ENCODE measurements at regions not wholly inside any gene's neighbourhood (a gene's known extent, or its start where the extent isn't known, plus 50 kb on each side); places are given as distances from the start of the nearest gene placed in this dataset.

GRCh38 chr1:29488086-29488793 lies 251.9 kb downstream of the PTPRU start:
- WGBS, 5 donors: 84 to 91% (median 89%) methylated on average over 19 to 22 of the region's 22 CpGs
- intact Hi-C loops (cut with DNase I; ENCODE audit: low total_unique reads): no loop called here

DNA sequence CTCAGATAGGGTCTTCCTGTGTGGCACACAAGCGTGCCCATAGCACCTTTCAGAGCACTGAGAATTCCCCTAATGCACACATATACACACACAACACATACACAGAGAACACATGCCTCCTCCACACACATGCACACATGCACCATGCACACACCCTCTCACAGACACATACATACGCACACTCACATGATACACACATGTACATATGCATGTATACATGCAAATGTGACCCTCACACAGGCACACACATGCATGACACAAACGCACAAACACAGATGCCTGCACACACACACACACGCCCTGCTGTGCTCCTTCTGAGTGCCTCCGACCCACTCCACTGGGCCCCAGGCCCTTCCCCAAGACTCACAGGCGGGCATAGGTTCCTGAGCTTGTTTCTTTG lies 251.0 kb downstream of the PTPRU start:
- Histone ChIP-seq H3K9me3 (no peaks in the 10 kb centered on the region), H3K27ac (no peak overlapping the region), H3K4me3 (no peak overlapping the region), H3K27me3 (replicated peaks in 1 of 7) (peaks cover 0 to 33% (median 0%) of the 10 kb centered on the region in 7 donors), H3K4me1 (peaks cover 0 to 6% (median 0%) of the 10 kb centered on the region in 6 donors), H3K36me3 (no peaks in the 10 kb centered on the region)
- intact Hi-C loops (cut with DNase I; ENCODE audit: low total_unique reads): no loop called here
- DNase-seq: no peak
- no peak for TF ChIP-seq CTCF (IDR thresholded peaks at IDR 0.05 in 8 of 11, conservative IDR thresholded peaks at IDR 0.05 in 3 of 11)
- TF ChIP-seq POLR2A (IDR thresholded peaks at IDR 0.05): no peak
- no peak for TF ChIP-seq POLR2AphosphoS5 (IDR thresholded peaks at IDR 0.05)
- WGBS, 5 donors: 84 to 94% (median 86%) methylated on average over 6 of the region's 6 CpGs

More at GRCh38 chr1:29488086-29488793, 251.9 kb downstream of the PTPRU start:
- H3K4me3 ChIP-seq: no peak overlapping the region
- H3K27me3 ChIP-seq (replicated peaks in 1 of 7): peaks cover 0 to 33% (median 0%) of the 10 kb centered on the region in 7 donors
- no peak overlapping the region for H3K27ac ChIP-seq
- H3K36me3 ChIP-seq: no peaks in the 10 kb centered on the region
- no peak for TF ChIP-seq POLR2AphosphoS5 (IDR thresholded peaks at IDR 0.05)
- no peak for TF ChIP-seq CTCF (IDR thresholded peaks at IDR 0.05 in 8 of 11, conservative IDR thresholded peaks at IDR 0.05 in 3 of 11)
- no peak for TF ChIP-seq POLR2A (IDR thresholded peaks at IDR 0.05)
- H3K9me3 ChIP-seq: no peaks in the 10 kb centered on the region
- no peak for DNase-seq
- peaks cover 0 to 6% (median 0%) of the 10 kb centered on the region in 6 donors for H3K4me1 ChIP-seq

DNA sequence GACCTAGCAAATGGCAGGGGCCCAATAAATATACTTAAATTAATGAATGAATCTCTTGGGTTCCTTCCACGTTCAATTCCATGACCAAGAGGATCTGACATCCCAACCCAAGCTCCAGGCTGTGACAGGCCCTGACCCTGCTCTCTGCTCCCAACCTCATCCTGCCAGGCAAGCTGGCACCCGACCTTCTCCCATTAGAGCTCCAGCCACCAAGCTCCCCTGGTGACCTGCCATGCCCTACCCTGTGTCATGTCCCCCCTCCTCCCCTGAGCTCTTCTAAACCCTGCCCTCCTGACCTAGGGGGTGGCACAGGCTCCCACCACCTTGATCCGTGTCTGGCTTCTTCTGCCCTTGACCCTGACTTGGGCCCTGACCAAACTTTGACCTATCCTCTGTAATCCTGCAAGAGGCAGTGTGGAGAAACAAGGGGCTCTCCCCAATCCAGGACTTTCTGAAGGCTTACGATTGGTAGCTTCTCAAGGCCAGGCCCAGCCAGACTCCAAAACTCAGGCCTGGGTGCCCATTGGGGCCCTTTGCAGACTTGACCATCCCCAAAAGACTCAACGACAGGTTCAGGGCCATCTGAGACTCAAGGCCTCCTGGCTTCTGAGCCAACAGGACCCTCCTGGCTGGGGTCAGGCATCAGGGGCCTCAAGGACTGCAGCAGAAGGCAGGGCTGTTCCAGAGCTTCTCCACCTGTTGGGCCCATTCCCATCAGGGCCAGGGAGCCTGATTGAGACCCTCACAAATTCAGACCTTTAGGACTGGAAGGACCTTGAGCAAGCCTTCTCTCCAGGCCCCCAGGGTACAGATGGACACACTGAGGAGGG lies 249.0 kb downstream of the PTPRU start:
- TF ChIP-seq POLR2A (IDR thresholded peaks at IDR 0.05) (no peak), CTCF (IDR thresholded peaks at IDR 0.05 in 8 of 11, conservative IDR thresholded peaks at IDR 0.05 in 3 of 11) (no peak), POLR2AphosphoS5 (IDR thresholded peaks at IDR 0.05) (no peak)

DNA sequence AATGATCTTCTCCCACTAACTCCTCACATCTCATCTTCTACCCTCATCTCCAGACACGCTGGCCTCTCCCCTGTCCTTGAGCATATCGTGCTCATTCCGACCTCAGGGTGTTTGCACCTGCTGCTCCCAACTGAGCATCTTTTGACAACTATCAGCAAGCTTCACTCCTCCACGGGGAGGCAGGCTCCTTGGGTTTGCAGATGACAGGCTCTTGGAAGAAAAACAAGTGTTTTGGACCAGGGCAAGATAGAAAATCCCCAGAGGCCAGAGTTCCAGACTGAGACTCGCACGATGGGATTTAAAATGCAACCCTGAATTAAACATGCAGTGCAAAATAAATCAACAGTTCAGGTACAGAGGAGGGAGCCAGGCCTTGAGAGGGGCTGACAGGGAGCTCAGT lies 246.7 kb downstream of the PTPRU start:
- intact Hi-C loops (cut with DNase I; ENCODE audit: low total_unique reads): no loop called here
- Histone ChIP-seq H3K27ac (no peak overlapping the region), H3K4me3 (no peak overlapping the region), H3K27me3 (replicated peaks in 1 of 7) (peaks cover 0 to 62% (median 14%) of the 10 kb centered on the region in 7 donors), H3K36me3 (no peaks in the 10 kb centered on the region), H3K4me1 (no peaks in the 10 kb centered on the region), H3K9me3 (peaks cover 0 to 16% (median 0%) of the 10 kb centered on the region in 8 donors)
- 58 to 74% (median 65%) methylated on average over 6 of the region's 6 CpGs for WGBS, 5 donors
- no peak for TF ChIP-seq CTCF (IDR thresholded peaks at IDR 0.05 in 8 of 11, conservative IDR thresholded peaks at IDR 0.05 in 3 of 11)
- no peak for TF ChIP-seq POLR2A (IDR thresholded peaks at IDR 0.05)
- TF ChIP-seq POLR2AphosphoS5 (IDR thresholded peaks at IDR 0.05): no peak
- peak; percentile 30 for DNase-seq

More for the DNA sequence above, 249.0 kb downstream of the PTPRU start:
- peaks cover 0 to 44% (median 0%) of the 10 kb centered on the region in 7 donors for H3K27me3 ChIP-seq (replicated peaks in 1 of 7)
- peaks cover 0 to 4% (median 0%) of the 10 kb centered on the region in 6 donors for H3K4me1 ChIP-seq
- H3K9me3 ChIP-seq: peaks cover 0 to 11% (median 0%) of the 10 kb centered on the region in 8 donors
- H3K27ac ChIP-seq: no peak overlapping the region
- intact Hi-C loops (cut with DNase I; ENCODE audit: low total_unique reads): no loop called here
- 70 to 89% (median 72%) methylated on average over 4 to 5 of the region's 5 CpGs for WGBS, 5 donors
- no peak overlapping the region for H3K4me3 ChIP-seq
- H3K36me3 ChIP-seq: no peaks in the 10 kb centered on the region
- DNase-seq: no peak

All from spleen (tissue), 11 donors.